ENCODE measurements at regions not wholly inside any gene's neighbourhood (a gene's known extent, or its start where the extent isn't known, plus 50 kb on each side); places are given as distances from the start of the nearest gene placed in this dataset.

- no peaks in the 10 kb centered on the region for H3K27me3 Mint-ChIP-seq
- H3K36me3 Mint-ChIP-seq: no peaks in the 10 kb centered on the region
- DNase-seq: no peak
- H3K27ac Mint-ChIP-seq: no peak overlapping the region
- H3K4me1 Mint-ChIP-seq: no peaks in the 10 kb centered on the region
- peaks cover 6% of the 10 kb centered on the region for H3K9me3 Mint-ChIP-seq
- no peak overlapping the region for H3K4me3 Mint-ChIP-seq
These were observed 192.4 kb downstream of the BMP2 start for GRCh38 chr20:6959900-6960312.

- H3K4me1 Mint-ChIP-seq: no peaks in the 10 kb centered on the region
- no peak overlapping the region for H3K4me3 Mint-ChIP-seq
- DNase-seq: no peak
- H3K9me3 Mint-ChIP-seq: peaks cover 8% of the 10 kb centered on the region
- H3K36me3 Mint-ChIP-seq: no peaks in the 10 kb centered on the region
- no peaks in the 10 kb centered on the region for H3K27me3 Mint-ChIP-seq
- no peak overlapping the region for H3K27ac Mint-ChIP-seq
These were observed 199.2 kb downstream of the BMP2 start for GRCh38 chr20:6966721-6967120.

GRCh38 chr20:6974838-6975237 is 207.4 kb downstream of the BMP2 start:
- Mint-ChIP-seq H3K36me3 (no peaks in the 10 kb centered on the region), H3K4me3 (no peak overlapping the region)
- DNase-seq: no peak

GRCh38 chr20:6975311-6975710 is 207.8 kb downstream of the BMP2 start:
- no peaks in the 10 kb centered on the region for H3K36me3 Mint-ChIP-seq
- no peak overlapping the region for H3K4me3 Mint-ChIP-seq
- no peaks in the 10 kb centered on the region for H3K4me1 Mint-ChIP-seq
- H3K27me3 Mint-ChIP-seq: no peaks in the 10 kb centered on the region
- H3K27ac Mint-ChIP-seq: no peak overlapping the region
- no peak for DNase-seq
- H3K9me3 Mint-ChIP-seq: peaks cover 4% of the 10 kb centered on the region

More at GRCh38 chr20:6974838-6975237, 207.4 kb downstream of the BMP2 start:
- no peaks in the 10 kb centered on the region for H3K4me1 Mint-ChIP-seq
- no peaks in the 10 kb centered on the region for H3K27me3 Mint-ChIP-seq
- H3K9me3 Mint-ChIP-seq: peaks cover 4% of the 10 kb centered on the region
- H3K27ac Mint-ChIP-seq: no peak overlapping the region

GRCh38 chr20:6976106-6976900 is 208.8 kb downstream of the BMP2 start:
- Mint-ChIP-seq H3K9me3 (peaks cover 4% of the 10 kb centered on the region), H3K27me3 (no peaks in the 10 kb centered on the region), H3K36me3 (no peaks in the 10 kb centered on the region), H3K4me1 (no peaks in the 10 kb centered on the region), H3K27ac (no peak overlapping the region), H3K4me3 (no peak overlapping the region)
- no peak for DNase-seq

- no peak overlapping the region for H3K4me3 Mint-ChIP-seq
- H3K4me1 Mint-ChIP-seq: no peaks in the 10 kb centered on the region
These were observed 212.1 kb downstream of the BMP2 start for GRCh38 chr20:6979621-6980020.

GRCh38 chr20:6993011-6993410 is 225.5 kb downstream of the BMP2 start:
- Mint-ChIP-seq H3K4me3 (no peak overlapping the region), H3K9me3 (peaks cover 6% of the 10 kb centered on the region), H3K27me3 (no peaks in the 10 kb centered on the region), H3K27ac (no peak overlapping the region), H3K36me3 (no peaks in the 10 kb centered on the region), H3K4me1 (no peaks in the 10 kb centered on the region)
- no peak for DNase-seq

More at GRCh38 chr20:6979621-6980020, 212.1 kb downstream of the BMP2 start:
- Mint-ChIP-seq H3K9me3 (peaks cover 6% of the 10 kb centered on the region), H3K27me3 (no peaks in the 10 kb centered on the region), H3K27ac (no peak overlapping the region), H3K36me3 (no peaks in the 10 kb centered on the region)
- DNase-seq: no peak

GRCh38 chr20:6993511-6993910 is 226.0 kb downstream of the BMP2 start:
- Mint-ChIP-seq H3K4me1 (no peaks in the 10 kb centered on the region), H3K4me3 (no peak overlapping the region), H3K9me3 (peaks cover 6% of the 10 kb centered on the region), H3K27ac (no peak overlapping the region), H3K27me3 (no peaks in the 10 kb centered on the region), H3K36me3 (no peaks in the 10 kb centered on the region)
- no peak for DNase-seq

GRCh38 chr20:6994452-6994851 is 227.0 kb downstream of the BMP2 start:
- H3K9me3 Mint-ChIP-seq: peaks cover 9% of the 10 kb centered on the region
- no peaks in the 10 kb centered on the region for H3K36me3 Mint-ChIP-seq
- DNase-seq: no peak
- no peaks in the 10 kb centered on the region for H3K4me1 Mint-ChIP-seq
- no peaks in the 10 kb centered on the region for H3K27me3 Mint-ChIP-seq
- H3K4me3 Mint-ChIP-seq: no peak overlapping the region
- no peak overlapping the region for H3K27ac Mint-ChIP-seq

- Mint-ChIP-seq H3K27me3 (no peaks in the 10 kb centered on the region), H3K27ac (no peak overlapping the region), H3K9me3 (peaks cover 6% of the 10 kb centered on the region), H3K4me3 (no peak overlapping the region), H3K4me1 (no peaks in the 10 kb centered on the region), H3K36me3 (no peaks in the 10 kb centered on the region)
- no peak for DNase-seq
These were observed 231.4 kb downstream of the BMP2 start for GRCh38 chr20:6998909-6999308.

GRCh38 chr20:6999381-6999780 is 231.9 kb downstream of the BMP2 start:
- DNase-seq: no peak
- H3K4me1 Mint-ChIP-seq: no peaks in the 10 kb centered on the region
- no peak overlapping the region for H3K27ac Mint-ChIP-seq
- no peaks in the 10 kb centered on the region for H3K36me3 Mint-ChIP-seq
- H3K27me3 Mint-ChIP-seq: no peaks in the 10 kb centered on the region
- peaks cover 6% of the 10 kb centered on the region for H3K9me3 Mint-ChIP-seq
- H3K4me3 Mint-ChIP-seq: no peak overlapping the region

GRCh38 chr20:7003598-7003997 is 236.1 kb downstream of the BMP2 start:
- H3K9me3 Mint-ChIP-seq: peaks cover 17% of the 10 kb centered on the region
- DNase-seq: no peak
- no peaks in the 10 kb centered on the region for H3K4me1 Mint-ChIP-seq
- H3K36me3 Mint-ChIP-seq: no peaks in the 10 kb centered on the region
- H3K27ac Mint-ChIP-seq: no peak overlapping the region
- H3K27me3 Mint-ChIP-seq: no peaks in the 10 kb centered on the region
- H3K4me3 Mint-ChIP-seq: no peak overlapping the region

GRCh38 chr20:7004801-7005200 is 237.3 kb downstream of the BMP2 start:
- Mint-ChIP-seq H3K4me3 (no peak overlapping the region), H3K27ac (no peak overlapping the region), H3K9me3 (peaks cover 20% of the 10 kb centered on the region), H3K27me3 (no peaks in the 10 kb centered on the region), H3K4me1 (no peaks in the 10 kb centered on the region), H3K36me3 (no peaks in the 10 kb centered on the region)
- no peak for DNase-seq

- no peak for DNase-seq
- no peaks in the 10 kb centered on the region for H3K36me3 Mint-ChIP-seq
- H3K27me3 Mint-ChIP-seq: no peaks in the 10 kb centered on the region
- no peak overlapping the region for H3K27ac Mint-ChIP-seq
- no peak overlapping the region for H3K4me3 Mint-ChIP-seq
- H3K4me1 Mint-ChIP-seq: no peaks in the 10 kb centered on the region
- H3K9me3 Mint-ChIP-seq: peaks cover 23% of the 10 kb centered on the region
These were observed 243.0 kb downstream of the BMP2 start for GRCh38 chr20:7010527-7010926.

GRCh38 chr20:7015257-7015656 is 247.8 kb downstream of the BMP2 start:
- H3K27ac Mint-ChIP-seq: no peak overlapping the region
- H3K27me3 Mint-ChIP-seq: no peaks in the 10 kb centered on the region
- H3K36me3 Mint-ChIP-seq: no peaks in the 10 kb centered on the region
- peaks cover 3% of the 10 kb centered on the region for H3K9me3 Mint-ChIP-seq
- DNase-seq: no peak
- H3K4me3 Mint-ChIP-seq: no peak overlapping the region
- no peaks in the 10 kb centered on the region for H3K4me1 Mint-ChIP-seq

- H3K27me3 Mint-ChIP-seq: no peaks in the 10 kb centered on the region
These were observed 255.1 kb downstream of the BMP2 start for GRCh38 chr20:7022597-7022996.

More at GRCh38 chr20:7022597-7022996, 255.1 kb downstream of the BMP2 start:
- no peak overlapping the region for H3K4me3 Mint-ChIP-seq
- no peak for DNase-seq
- no peaks in the 10 kb centered on the region for H3K36me3 Mint-ChIP-seq
- H3K9me3 Mint-ChIP-seq: peaks cover 18% of the 10 kb centered on the region
- H3K27ac Mint-ChIP-seq: no peak overlapping the region
- H3K4me1 Mint-ChIP-seq: no peaks in the 10 kb centered on the region
